Chondrocyte (in vitro differentiated cells): ENCODE measurements at regions not wholly inside any gene's neighbourhood (a gene's known extent, or its start where the extent isn't known, plus 50 kb on each side); places are given as distances from the start of the nearest gene placed in this dataset.
"Not testable (repeated sequence)": the region's sequence is repeated elsewhere in the genome, so short reads cannot be mapped to it uniquely, and the experiment has no call there.

Source experiments
- DNase-seq: peaks from one replicate; pipeline ENCODE4 v3.0.0; 2021; ENCODE audit warnings: mixed read lengths, low spot score
- H3K27ac Mint-ChIP-seq: one replicate; pipeline ENCODE4 v1.8.0; 2021; ENCODE audit warnings: mild to moderate bottlenecking, moderate library complexity, mixed read lengths; ENCODE audit not compliant: unreplicated experiment
- H3K27me3 Mint-ChIP-seq: 2 replicates; pipeline ENCODE4 v1.8.0; 2021; ENCODE audit warnings: low read depth, mixed read lengths
- H3K36me3 Mint-ChIP-seq: 2 replicates; pipeline ENCODE4 v1.8.0; 2021; ENCODE audit warnings: low read depth, mixed read lengths
- H3K4me1 Mint-ChIP-seq: 2 replicates; pipeline ENCODE4 v1.8.0; 2021; ENCODE audit warnings: low read depth, mild to moderate bottlenecking, mixed read lengths
- H3K4me3 Mint-ChIP-seq: one replicate; pipeline ENCODE4 v1.8.0; 2021; ENCODE audit warnings: mild to moderate bottlenecking, moderate library complexity, mixed read lengths; ENCODE audit not compliant: unreplicated experiment
- H3K9me3 Mint-ChIP-seq: 2 replicates; pipeline ENCODE4 v1.8.0; 2021; ENCODE audit warnings: low read depth, mixed read lengths
- CTCF ChIP-seq: fragments of 200-600 bp; sonication (generic); IDR thresholded peaks from 2 replicates; pipeline ENCODE4 v1.5.0; 2021; ENCODE audit warnings: antibody characterized with exemption, mild to moderate bottlenecking, moderate library complexity

- Mint-ChIP-seq H3K4me1 (peaks cover 5% of the 10 kb centered on the region), H3K27ac (no peak overlapping the region), H3K4me3 (no peak overlapping the region), H3K27me3 (peaks cover 3% of the 10 kb centered on the region), H3K9me3 (peaks cover 4% of the 10 kb centered on the region), H3K36me3 (no peaks in the 10 kb centered on the region)
- no peak for TF ChIP-seq CTCF
- DNase-seq = no peak
Measured at GRCh38 chr5:50550267-50550666, 109.2 kb upstream of the EMB start.

- no peak for TF ChIP-seq CTCF
- no peak overlapping the region for H3K4me3 Mint-ChIP-seq
- no peak for DNase-seq
- no peaks in the 10 kb centered on the region for H3K36me3 Mint-ChIP-seq
- peaks cover 5% of the 10 kb centered on the region for H3K4me1 Mint-ChIP-seq
- H3K27me3 Mint-ChIP-seq = peaks cover 3% of the 10 kb centered on the region
- peaks cover 2% of the 10 kb centered on the region for H3K9me3 Mint-ChIP-seq
- no peak overlapping the region for H3K27ac Mint-ChIP-seq
Measured at GRCh38 chr5:50550993-50551392, 109.9 kb upstream of the EMB start.

GRCh38 chr5:50553560-50553984, 112.5 kb upstream of the EMB start:
- Mint-ChIP-seq H3K36me3 (peaks cover 1% of the 10 kb centered on the region), H3K27ac (no peak overlapping the region), H3K4me3 (peak overlapping the region; percentile 12), H3K9me3 (no peaks in the 10 kb centered on the region), H3K27me3 (peaks cover 10% of the 10 kb centered on the region), H3K4me1 (peaks cover 5% of the 10 kb centered on the region)
- DNase-seq = no peak
- no peak for TF ChIP-seq CTCF

GRCh38 chr5:50558640-50559039, 107.8 kb upstream of the PARP8 start:
- H3K36me3 Mint-ChIP-seq, H3K4me1 Mint-ChIP-seq, H3K9me3 Mint-ChIP-seq, H3K4me3 Mint-ChIP-seq, H3K27ac Mint-ChIP-seq, DNase-seq: not testable (repeated sequence)
- H3K27me3 Mint-ChIP-seq = peaks cover 18% of the 10 kb centered on the region

- DNase-seq = no peak
- Mint-ChIP-seq H3K9me3 (no peaks in the 10 kb centered on the region), H3K36me3 (peaks cover 3% of the 10 kb centered on the region), H3K4me3 (no peak overlapping the region), H3K27me3 (peaks cover 21% of the 10 kb centered on the region), H3K27ac (no peak overlapping the region), H3K4me1 (no peaks in the 10 kb centered on the region)
- TF ChIP-seq CTCF = no peak
Measured at GRCh38 chr5:50559955-50560354, 106.5 kb upstream of the PARP8 start.

- no peak overlapping the region for H3K4me3 Mint-ChIP-seq
- no peak overlapping the region for H3K27ac Mint-ChIP-seq
- no peak for TF ChIP-seq CTCF
- DNase-seq = no peak
- peaks cover 5% of the 10 kb centered on the region for H3K9me3 Mint-ChIP-seq
- H3K36me3 Mint-ChIP-seq = peaks cover 1% of the 10 kb centered on the region
- H3K27me3 Mint-ChIP-seq = peaks cover 16% of the 10 kb centered on the region
- H3K4me1 Mint-ChIP-seq = no peaks in the 10 kb centered on the region
Measured at GRCh38 chr5:50562694-50563093, 103.7 kb upstream of the PARP8 start.
